ENCODE measurements at regions not wholly inside any gene's neighbourhood (a gene's known extent, or its start where the extent isn't known, plus 50 kb on each side); places are given as distances from the start of the nearest gene placed in this dataset.

DNA sequence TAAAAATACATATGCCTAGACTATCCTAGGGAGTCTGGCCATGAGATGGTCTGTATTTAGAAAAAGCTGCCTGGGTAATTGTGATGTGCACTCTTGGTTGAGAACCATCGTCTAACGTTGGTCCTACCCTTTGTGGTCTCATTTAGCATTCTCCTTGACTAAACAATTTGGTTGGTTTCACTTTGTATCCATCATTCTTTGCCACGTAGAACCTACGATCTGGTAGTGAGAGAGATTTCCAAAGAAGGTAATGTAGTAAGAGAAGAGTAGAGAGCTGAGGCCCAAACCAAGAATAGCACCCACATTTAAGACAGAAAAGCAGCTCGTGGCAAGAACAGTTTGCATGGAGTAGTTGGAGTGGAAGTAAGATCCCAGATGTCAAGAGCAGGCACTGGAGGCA lies 219.8 kb downstream of the TMEM200A start:
- Histone ChIP-seq H3K9me3 (ENCODE audit: control insufficient read depth in 2 of 2, insufficient read depth in 1 of 2, low read depth in 1 of 2, low read length in 1 of 2) (no peaks in the 10 kb centered on the region), H3K4me3 (ENCODE audit: low read depth in 1 of 3, low read length in 3 of 3) (no peak overlapping the region)
- no peak for DNase-seq

DNA sequence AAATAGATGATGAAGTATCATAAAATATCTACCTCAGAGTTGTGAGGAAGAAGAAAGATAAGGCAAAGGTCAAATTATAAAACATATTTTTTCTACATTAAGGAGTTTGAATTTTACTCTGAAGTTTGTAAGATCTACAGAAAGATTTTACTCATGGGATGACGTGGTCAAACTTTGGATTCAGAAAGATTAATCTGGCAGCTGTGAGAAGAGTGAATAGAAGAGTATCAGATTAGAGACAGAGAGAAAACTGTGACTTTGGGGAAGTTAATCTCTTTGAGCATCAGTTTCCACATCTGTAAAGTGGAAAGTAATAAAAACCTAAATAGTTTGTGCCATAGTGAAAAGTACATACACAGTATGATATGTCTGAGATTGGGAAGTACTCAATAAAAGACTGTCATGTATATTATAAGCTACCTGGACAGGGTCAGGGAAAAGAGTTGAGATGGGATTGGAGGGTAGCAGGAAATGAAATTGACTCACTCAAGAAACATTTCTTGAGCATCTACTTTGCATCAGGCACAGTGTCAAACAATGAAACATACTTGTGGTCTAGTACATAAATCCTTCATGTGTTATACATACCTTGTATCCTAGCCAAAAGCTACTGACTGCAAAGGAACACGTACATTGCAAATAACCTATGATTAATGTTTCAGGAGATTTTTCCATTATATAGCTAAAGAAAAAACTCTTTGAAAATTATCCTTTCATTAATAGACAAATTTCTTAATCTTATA lies 222.1 kb downstream of the TMEM200A start:
- H3K36me3 ChIP-seq (ENCODE audit: control insufficient read depth in 3 of 3, insufficient read depth in 2 of 3, low read depth in 1 of 3, low read length in 3 of 3), result no peaks in the 10 kb centered on the region
- no peaks in the 10 kb centered on the region for H3K4me1 ChIP-seq (ENCODE audit: control insufficient read depth in 3 of 3, insufficient read depth in 2 of 3, low read depth in 1 of 3, low read length in 2 of 3)
- no peak overlapping the region for H3K27ac ChIP-seq (ENCODE audit: low read depth in 1 of 3, low read length in 2 of 3)
- H3K27me3 ChIP-seq (ENCODE audit: control insufficient read depth in 3 of 3, insufficient read depth in 3 of 3, low read length in 3 of 3), result no peaks in the 10 kb centered on the region
- H3K9me3 ChIP-seq (ENCODE audit: control insufficient read depth in 2 of 2, insufficient read depth in 1 of 2, low read depth in 1 of 2, low read length in 1 of 2), result peaks cover 0 to 3% of the 10 kb centered on the region in 2 donors
- 57 to 72% (median 66%) methylated on average over 2 of the region's 2 CpGs for WGBS, 3 donors
- no peak overlapping the region for H3K4me3 ChIP-seq (ENCODE audit: low read depth in 1 of 3, low read length in 3 of 3)
- no peak for FAIRE-seq
- no peak for DNase-seq

More for the DNA sequence above, 219.8 kb downstream of the TMEM200A start:
- Histone ChIP-seq H3K27me3 (ENCODE audit: control insufficient read depth in 3 of 3, insufficient read depth in 3 of 3, low read length in 3 of 3) (no peaks in the 10 kb centered on the region), H3K4me1 (ENCODE audit: control insufficient read depth in 3 of 3, insufficient read depth in 2 of 3, low read depth in 1 of 3, low read length in 2 of 3) (no peaks in the 10 kb centered on the region), H3K36me3 (ENCODE audit: control insufficient read depth in 3 of 3, insufficient read depth in 2 of 3, low read depth in 1 of 3, low read length in 3 of 3) (no peaks in the 10 kb centered on the region), H3K27ac (ENCODE audit: low read depth in 1 of 3, low read length in 2 of 3) (no peak overlapping the region)
- 59 to 70% (median 65%) methylated on average over 5 of the region's 5 CpGs for WGBS, 3 donors
- FAIRE-seq, result no peak

DNA sequence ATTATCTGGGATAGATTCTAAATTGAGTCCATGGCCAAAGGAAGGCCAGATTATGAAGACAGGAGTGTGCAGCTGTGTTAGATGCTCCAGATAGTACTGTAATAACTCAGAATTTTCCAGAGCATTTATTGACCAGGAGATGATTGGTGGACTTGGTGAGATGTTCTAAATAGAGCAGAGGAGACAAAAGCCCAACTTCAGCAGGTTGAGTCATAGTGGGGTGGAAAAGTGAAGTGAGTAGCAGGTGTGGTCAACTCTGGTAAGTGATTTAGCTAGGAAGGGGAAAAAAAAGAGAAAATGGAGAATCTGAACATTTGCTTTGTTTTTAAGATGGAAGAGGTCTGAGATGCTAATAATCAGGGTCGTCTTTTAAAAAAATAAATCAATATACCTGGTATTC lies 227.4 kb downstream of the TMEM200A start:
- Histone ChIP-seq H3K9me3 (ENCODE audit: control insufficient read depth in 2 of 2, insufficient read depth in 1 of 2, low read depth in 1 of 2, low read length in 1 of 2) (peaks cover 0 to 3% of the 10 kb centered on the region in 2 donors), H3K4me1 (ENCODE audit: control insufficient read depth in 3 of 3, insufficient read depth in 2 of 3, low read depth in 1 of 3, low read length in 2 of 3) (no peaks in the 10 kb centered on the region), H3K4me3 (ENCODE audit: low read depth in 1 of 3, low read length in 3 of 3) (no peak overlapping the region), H3K27ac (ENCODE audit: low read depth in 1 of 3, low read length in 2 of 3) (no peak overlapping the region), H3K27me3 (ENCODE audit: control insufficient read depth in 3 of 3, insufficient read depth in 3 of 3, low read length in 3 of 3) (no peaks in the 10 kb centered on the region), H3K36me3 (ENCODE audit: control insufficient read depth in 3 of 3, insufficient read depth in 2 of 3, low read depth in 1 of 3, low read length in 3 of 3) (no peaks in the 10 kb centered on the region)
- 90 to 95% (median 93%) methylated on average over 1 of the region's 1 CpG for WGBS, 3 donors
- FAIRE-seq, result no peak
- DNase-seq, result no peak

DNA sequence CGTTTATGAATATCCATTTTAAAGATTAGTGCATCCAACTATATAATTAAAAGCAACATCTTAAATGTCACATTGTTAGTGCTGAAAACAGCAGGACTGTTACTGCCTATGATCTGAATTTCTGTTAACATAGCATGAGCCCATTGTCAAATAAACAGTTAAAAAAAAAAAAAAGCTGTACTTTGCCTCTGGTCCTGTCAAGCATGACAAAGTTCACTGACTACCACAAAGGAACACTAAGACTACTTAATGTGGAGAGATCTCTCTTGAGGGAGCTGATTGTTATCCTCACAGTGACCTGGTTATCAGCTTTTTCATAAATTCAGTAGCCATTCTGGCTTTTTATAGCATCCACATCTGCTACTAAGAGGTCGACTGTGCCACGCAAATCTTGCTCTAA lies 228.1 kb downstream of the TMEM200A start:
- no peaks in the 10 kb centered on the region for H3K4me1 ChIP-seq (ENCODE audit: control insufficient read depth in 3 of 3, insufficient read depth in 2 of 3, low read depth in 1 of 3, low read length in 2 of 3)
- H3K9me3 ChIP-seq (ENCODE audit: control insufficient read depth in 2 of 2, insufficient read depth in 1 of 2, low read depth in 1 of 2, low read length in 1 of 2), result peaks cover 0 to 3% of the 10 kb centered on the region in 2 donors
- H3K4me3 ChIP-seq (ENCODE audit: low read depth in 1 of 3, low read length in 3 of 3), result no peak overlapping the region
- H3K27ac ChIP-seq (ENCODE audit: low read depth in 1 of 3, low read length in 2 of 3), result no peak overlapping the region
- no peaks in the 10 kb centered on the region for H3K27me3 ChIP-seq (ENCODE audit: control insufficient read depth in 3 of 3, insufficient read depth in 3 of 3, low read length in 3 of 3)
- H3K36me3 ChIP-seq (ENCODE audit: control insufficient read depth in 3 of 3, insufficient read depth in 2 of 3, low read depth in 1 of 3, low read length in 3 of 3), result no peaks in the 10 kb centered on the region
- WGBS, 3 donors, result 68 to 74% (median 70%) methylated on average over 3 of the region's 3 CpGs
- FAIRE-seq (no peak), DNase-seq (no peak)

DNA sequence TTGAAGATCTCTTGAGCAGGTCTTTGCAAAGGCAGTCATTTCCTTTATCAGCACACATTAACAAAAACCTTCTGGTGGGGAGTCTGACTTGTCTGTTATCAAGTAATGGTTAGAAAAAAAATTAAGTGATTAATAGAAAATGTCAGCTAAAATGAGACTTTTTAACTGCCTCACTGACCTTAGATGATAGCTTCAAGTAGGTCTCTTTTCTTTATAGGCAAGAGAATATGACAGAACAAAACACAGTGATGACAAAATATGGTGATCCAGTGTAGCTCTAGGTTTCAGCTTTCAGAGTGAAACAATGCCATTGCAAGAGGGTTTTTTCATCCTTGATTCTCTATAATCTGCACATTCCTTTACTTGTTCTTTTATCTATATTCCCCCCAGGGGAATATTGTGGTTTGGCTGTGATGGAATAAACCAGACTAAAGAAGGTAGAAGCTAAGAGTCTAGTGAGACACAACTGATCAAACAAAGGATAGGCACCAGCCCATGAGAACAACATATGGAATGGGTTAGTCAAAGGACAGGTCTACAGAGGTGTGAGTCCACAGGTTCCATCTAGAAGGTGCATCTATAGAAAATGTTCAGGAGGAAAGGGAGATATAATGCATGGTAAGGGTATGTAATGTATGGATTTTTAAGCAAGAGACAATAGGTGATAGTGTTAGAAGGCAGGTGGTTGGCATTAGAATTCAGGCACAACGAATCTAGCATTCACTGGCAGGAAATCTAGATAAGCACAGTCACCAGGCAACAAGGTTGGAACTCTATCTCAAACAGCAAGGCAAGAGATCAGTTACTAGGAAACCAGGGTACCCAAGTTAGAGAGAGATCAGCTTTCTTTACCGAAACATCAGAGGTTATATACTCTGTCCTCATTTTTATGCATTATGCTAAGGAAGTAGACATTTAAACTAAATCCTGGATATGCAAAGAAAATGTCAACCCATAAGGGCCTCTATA lies 228.9 kb upstream of the SMLR1 start:
- 31 to 63% (median 51%) methylated on average over 2 of the region's 2 CpGs for WGBS, 3 donors
- no peaks in the 10 kb centered on the region for H3K36me3 ChIP-seq (ENCODE audit: control insufficient read depth in 3 of 3, insufficient read depth in 2 of 3, low read depth in 1 of 3, low read length in 3 of 3)
- FAIRE-seq, result no peak

DNA sequence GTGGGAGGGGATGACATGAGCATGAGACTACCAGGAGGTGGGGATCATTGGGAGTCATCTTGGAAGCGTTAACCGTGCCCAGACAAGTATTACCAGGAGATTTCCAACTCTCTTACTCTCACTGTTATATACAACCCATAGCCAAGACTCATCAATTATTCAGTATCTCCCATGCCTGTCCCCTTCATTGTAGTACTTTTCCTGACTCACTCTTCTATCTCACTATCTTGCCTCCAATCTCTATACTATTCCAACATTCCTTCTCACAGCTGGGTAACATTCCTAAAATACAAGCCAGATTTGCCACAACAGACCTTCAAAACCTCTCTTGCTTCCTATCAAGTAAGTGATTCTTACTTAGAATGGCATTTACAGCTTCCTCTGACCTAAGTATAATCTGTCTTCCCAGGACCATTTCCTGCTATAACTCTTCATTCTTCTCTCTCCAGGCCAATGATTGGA lies 226.3 kb upstream of the SMLR1 start:
- Histone ChIP-seq H3K27me3 (ENCODE audit: control insufficient read depth in 3 of 3, insufficient read depth in 3 of 3, low read length in 3 of 3) (no peaks in the 10 kb centered on the region), H3K27ac (ENCODE audit: low read depth in 1 of 3, low read length in 2 of 3) (no peak overlapping the region), H3K36me3 (ENCODE audit: control insufficient read depth in 3 of 3, insufficient read depth in 2 of 3, low read depth in 1 of 3, low read length in 3 of 3) (no peaks in the 10 kb centered on the region), H3K4me3 (ENCODE audit: low read depth in 1 of 3, low read length in 3 of 3) (no peak overlapping the region), H3K4me1 (ENCODE audit: control insufficient read depth in 3 of 3, insufficient read depth in 2 of 3, low read depth in 1 of 3, low read length in 2 of 3) (no peaks in the 10 kb centered on the region), H3K9me3 (ENCODE audit: control insufficient read depth in 2 of 2, insufficient read depth in 1 of 2, low read depth in 1 of 2, low read length in 1 of 2) (no peaks in the 10 kb centered on the region)
- no peak for FAIRE-seq
- WGBS, 3 donors, result 76 to 94% (median 87%) methylated on average over 2 of the region's 2 CpGs
- DNase-seq, result no peak

More for the DNA sequence above, 228.9 kb upstream of the SMLR1 start:
- H3K9me3 ChIP-seq (ENCODE audit: control insufficient read depth in 2 of 2, insufficient read depth in 1 of 2, low read depth in 1 of 2, low read length in 1 of 2), result no peaks in the 10 kb centered on the region
- no peaks in the 10 kb centered on the region for H3K27me3 ChIP-seq (ENCODE audit: control insufficient read depth in 3 of 3, insufficient read depth in 3 of 3, low read length in 3 of 3)
- no peak for DNase-seq
- no peak overlapping the region for H3K27ac ChIP-seq (ENCODE audit: low read depth in 1 of 3, low read length in 2 of 3)
- H3K4me1 ChIP-seq (ENCODE audit: control insufficient read depth in 3 of 3, insufficient read depth in 2 of 3, low read depth in 1 of 3, low read length in 2 of 3), result no peaks in the 10 kb centered on the region
- no peak overlapping the region for H3K4me3 ChIP-seq (ENCODE audit: low read depth in 1 of 3, low read length in 3 of 3)

DNA sequence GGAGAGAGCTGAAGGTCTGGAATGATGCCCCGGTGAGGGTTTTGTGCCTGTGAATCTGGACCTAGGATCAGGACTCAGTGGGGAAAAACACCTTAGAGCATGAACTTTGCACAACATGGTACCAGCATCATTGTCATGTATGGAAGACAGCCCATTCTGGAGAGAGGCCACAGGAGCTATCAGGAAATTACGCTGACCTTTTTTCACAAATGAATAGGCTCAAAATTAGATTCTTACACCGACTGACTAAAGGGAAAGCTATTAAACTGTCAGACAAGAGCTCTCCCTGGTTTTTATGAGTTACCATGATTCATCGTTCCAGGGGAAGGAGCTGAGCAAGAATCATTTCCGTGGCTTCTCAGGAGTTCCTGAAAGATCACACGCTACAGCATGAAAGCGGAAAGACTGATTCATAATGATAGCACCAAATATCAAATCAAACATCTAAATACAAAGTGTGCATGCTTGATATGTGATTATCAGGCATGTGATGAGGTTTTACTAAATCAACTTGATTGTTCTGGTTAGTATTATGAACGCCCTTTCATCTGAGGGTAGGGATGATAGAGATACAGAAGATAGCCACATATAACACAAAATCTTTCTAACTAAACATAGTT lies 224.9 kb upstream of the SMLR1 start:
- WGBS, 3 donors, result 58 to 68% (median 67%) methylated on average over 8 of the region's 8 CpGs
- DNase-seq (no peak), FAIRE-seq (no peak)
- no peaks in the 10 kb centered on the region for H3K9me3 ChIP-seq (ENCODE audit: control insufficient read depth in 2 of 2, insufficient read depth in 1 of 2, low read depth in 1 of 2, low read length in 1 of 2)
- H3K36me3 ChIP-seq (ENCODE audit: control insufficient read depth in 3 of 3, insufficient read depth in 2 of 3, low read depth in 1 of 3, low read length in 3 of 3), result no peaks in the 10 kb centered on the region
- no peak overlapping the region for H3K27ac ChIP-seq (ENCODE audit: low read depth in 1 of 3, low read length in 2 of 3)
- H3K4me1 ChIP-seq (ENCODE audit: control insufficient read depth in 3 of 3, insufficient read depth in 2 of 3, low read depth in 1 of 3, low read length in 2 of 3), result no peaks in the 10 kb centered on the region
- H3K4me3 ChIP-seq (ENCODE audit: low read depth in 1 of 3, low read length in 3 of 3), result no peak overlapping the region
- no peaks in the 10 kb centered on the region for H3K27me3 ChIP-seq (ENCODE audit: control insufficient read depth in 3 of 3, insufficient read depth in 3 of 3, low read length in 3 of 3)

DNA sequence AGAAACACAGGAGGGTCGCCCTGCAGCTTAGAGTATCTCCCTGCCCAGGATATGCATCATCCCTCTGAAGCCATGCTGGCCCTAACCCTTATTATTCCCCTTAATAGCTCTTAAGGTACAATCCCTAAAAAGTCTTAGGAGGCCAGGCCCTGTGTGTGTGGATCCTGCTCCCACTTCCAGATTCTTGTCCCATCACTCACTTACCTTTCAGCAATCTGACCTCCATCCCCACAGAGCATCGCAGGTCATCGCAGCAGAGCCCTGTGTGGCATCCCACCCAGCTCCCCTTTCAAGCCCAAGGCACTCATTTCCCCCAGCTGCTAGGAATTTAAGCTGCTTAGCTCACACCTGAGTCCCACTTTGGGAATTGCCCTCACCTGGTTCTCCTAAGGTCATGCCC lies 223.8 kb upstream of the SMLR1 start:
- Histone ChIP-seq H3K9me3 (ENCODE audit: control insufficient read depth in 2 of 2, insufficient read depth in 1 of 2, low read depth in 1 of 2, low read length in 1 of 2) (no peaks in the 10 kb centered on the region), H3K4me3 (ENCODE audit: low read depth in 1 of 3, low read length in 3 of 3) (no peak overlapping the region), H3K4me1 (ENCODE audit: control insufficient read depth in 3 of 3, insufficient read depth in 2 of 3, low read depth in 1 of 3, low read length in 2 of 3) (no peaks in the 10 kb centered on the region), H3K27me3 (ENCODE audit: control insufficient read depth in 3 of 3, insufficient read depth in 3 of 3, low read length in 3 of 3) (no peaks in the 10 kb centered on the region), H3K36me3 (ENCODE audit: control insufficient read depth in 3 of 3, insufficient read depth in 2 of 3, low read depth in 1 of 3, low read length in 3 of 3) (no peaks in the 10 kb centered on the region), H3K27ac (ENCODE audit: low read depth in 1 of 3, low read length in 2 of 3) (no peak overlapping the region)
- FAIRE-seq, result no peak
- no peak for DNase-seq
- WGBS, 3 donors, result 90 to 94% (median 94%) methylated on average over 3 of the region's 3 CpGs

All from small intestine (tissue), 7 donors.